Pons (tissue), 1 donor: ENCODE measurements at regions not wholly inside any gene's neighbourhood (a gene's known extent, or its start where the extent isn't known, plus 50 kb on each side); places are given as distances from the start of the nearest gene placed in this dataset.
A peak's percentile ranks its signal among the peaks of the same experiment; 100 is the strongest.

ENCODE experiments used
- DNase-seq: peaks from one replicate; pipeline ENCODE4 v3.0.0-alpha.2; 2016; ENCODE audit warnings: low spot score

- no peak for DNase-seq
These were observed 846.2 kb downstream of the ADGRL2 start for GRCh38 chr1:82646888-82647287.

GRCh38 chr1:82646336-82646735, 845.6 kb downstream of the ADGRL2 start:
- no peak for DNase-seq

- no peak for DNase-seq
These were observed 843.6 kb downstream of the ADGRL2 start for GRCh38 chr1:82644186-82644915.

GRCh38 chr1:82640352-82640751, 839.6 kb downstream of the ADGRL2 start:
- DNase-seq: no peak

GRCh38 chr1:82634266-82634665, 833.5 kb downstream of the ADGRL2 start:
- no peak for DNase-seq

- DNase-seq: no peak
These were observed 831.4 kb downstream of the ADGRL2 start for GRCh38 chr1:82632155-82632554.

GRCh38 chr1:82628887-82629286, 828.2 kb downstream of the ADGRL2 start:
- no peak for DNase-seq

- no peak for DNase-seq
These were observed 824.8 kb downstream of the ADGRL2 start for GRCh38 chr1:82625537-82625936.

- DNase-seq: no peak
These were observed 820.3 kb downstream of the ADGRL2 start for GRCh38 chr1:82621076-82621475.

GRCh38 chr1:82614090-82614489, 813.4 kb downstream of the ADGRL2 start:
- DNase-seq: no peak

- no peak for DNase-seq
These were observed 812.3 kb downstream of the ADGRL2 start for GRCh38 chr1:82612986-82613385.

GRCh38 chr1:82606546-82606945, 805.8 kb downstream of the ADGRL2 start:
- DNase-seq: no peak

GRCh38 chr1:82604524-82604923, 803.8 kb downstream of the ADGRL2 start:
- DNase-seq: no peak

- DNase-seq: no peak
These were observed 799.6 kb downstream of the ADGRL2 start for GRCh38 chr1:82600314-82600713.

GRCh38 chr1:82598812-82599211, 798.1 kb downstream of the ADGRL2 start:
- DNase-seq: no peak

GRCh38 chr1:82598337-82598736, 797.6 kb downstream of the ADGRL2 start:
- no peak for DNase-seq

- DNase-seq: no peak
These were observed 796.9 kb downstream of the ADGRL2 start for GRCh38 chr1:82597649-82598048.

- DNase-seq: no peak
These were observed 796.4 kb downstream of the ADGRL2 start for GRCh38 chr1:82597141-82597540.

- no peak for DNase-seq
These were observed 792.8 kb downstream of the ADGRL2 start for GRCh38 chr1:82593561-82593960.

- DNase-seq: no peak
These were observed 788.9 kb downstream of the ADGRL2 start for GRCh38 chr1:82589588-82589987.

- DNase-seq: no peak
These were observed 786.6 kb downstream of the ADGRL2 start for GRCh38 chr1:82587371-82587770.

- DNase-seq: peak; percentile 4
These were observed 785.7 kb downstream of the ADGRL2 start for GRCh38 chr1:82586473-82586872.

- no peak for DNase-seq
These were observed 781.6 kb downstream of the ADGRL2 start for GRCh38 chr1:82582347-82582746.

GRCh38 chr1:82578086-82578726, 777.5 kb downstream of the ADGRL2 start:
- DNase-seq: no peak
